Uterus (tissue), 3 donors: ENCODE measurements at regions not wholly inside any gene's neighbourhood (a gene's known extent, or its start where the extent isn't known, plus 50 kb on each side); places are given as distances from the start of the nearest gene placed in this dataset.
A peak's percentile ranks its signal among the peaks of the same experiment; 100 is the strongest.

Experiments used
- DNase-seq, 2 donors: peaks; one replicate each; pipeline ENCODE4 v3.0.0-alpha.2; 2019 to 2020
- H3K27ac ChIP-seq, 2 donors: fragments of 200-600 bp; sonication (generic); 1 replicate in 1 of 2; 2 replicates in 1 of 2; pipeline ENCODE4 v1.5.1; 2016 to 2018
- H3K27me3 ChIP-seq, 2 donors: fragments of 200-600 bp; sonication (generic); one replicate each; pipeline ENCODE4 v1.5.1; 2018 to 2019; ENCODE audit warnings: control low read depth in 1 of 2
- H3K36me3 ChIP-seq, 2 donors: fragments of 200-600 bp; sonication (generic); one replicate each; pipeline ENCODE4 v1.5.1; 2019; ENCODE audit warnings: control low read depth in 1 of 2
- H3K4me1 ChIP-seq, 2 donors: fragments of 200-600 bp; sonication (generic); one replicate each; pipeline ENCODE4 v1.5.1; 2018 to 2019; ENCODE audit warnings: control low read depth in 1 of 2
- H3K4me3 ChIP-seq, 2 donors: fragments of 200-600 bp; sonication (generic); 1 replicate in 1 of 2; 2 replicates in 1 of 2; pipeline ENCODE4 v1.5.1; 2018 to 2019; ENCODE audit warnings: mild to moderate bottlenecking in 1 of 2
- H3K9me3 ChIP-seq, 2 donors: fragments of 200-600 bp; sonication (generic); one replicate each; pipeline ENCODE4 v1.5.1; 2019; ENCODE audit warnings: control low read depth in 1 of 2
- CTCF ChIP-seq, 4 experiments: fragments of 200-600 bp in 2 of 4; fragments of 450-650 bp in 2 of 4; sonication (generic) in 2 of 4; IDR thresholded peaks; one replicate each; pipeline ENCODE4 v1.5.1; 2016 to 2019; ENCODE audit warnings: antibody characterized with exemption in 4 of 4, mild to moderate bottlenecking in 2 of 4, moderate library complexity in 1 of 4
- POLR2A ChIP-seq, 2 donors: fragments of 450-650 bp; IDR thresholded peaks; one replicate each; pipeline ENCODE4 v1.6.1; 2016; ENCODE audit warnings: antibody characterized with exemption in 2 of 2, mild to moderate bottlenecking in 1 of 2, moderate library complexity in 1 of 2
- intact Hi-C: fragments of 100-400 bp; cut with DNase I; formaldehyde crosslinking; loops from one replicate; pipeline ENCODE4 v1.15.1; 2023; ENCODE audit warnings: low total_unique reads
- donor health status: DM: yes; HTN: yes; CAD: no.

DNA sequence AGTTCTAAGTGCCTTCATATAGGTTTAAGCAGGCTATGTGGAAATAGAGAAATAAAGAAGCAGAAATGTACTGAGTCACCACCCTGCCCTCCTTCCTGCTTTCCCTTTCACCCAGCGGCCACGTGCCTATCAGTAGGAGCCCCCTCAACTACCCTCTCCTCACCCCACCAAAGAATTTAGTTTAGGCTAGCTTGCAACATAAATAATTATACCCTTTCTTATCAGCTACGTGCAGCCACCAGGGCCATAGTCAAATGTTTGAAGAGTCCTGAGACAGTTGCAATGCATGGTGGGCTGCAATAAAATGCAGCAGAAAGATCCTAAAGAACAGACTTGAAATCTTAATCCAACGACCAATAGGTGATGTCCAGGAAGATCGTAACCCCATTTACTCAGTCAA lies 101.2 kb downstream of the RTP5 start:
- H3K27me3 ChIP-seq, result no peaks in the 10 kb centered on the region
- H3K4me1 ChIP-seq, result no peaks in the 10 kb centered on the region
- H3K9me3 ChIP-seq, result no peaks in the 10 kb centered on the region
- no peak overlapping the region for H3K27ac ChIP-seq
- intact Hi-C loops, result no loop called here
- no peak for DNase-seq
- TF ChIP-seq POLR2A (IDR thresholded peaks at IDR 0.05) (no peak), CTCF (IDR thresholded peaks at IDR 0.05) (no peak)
- no peak overlapping the region for H3K4me3 ChIP-seq
- no peaks in the 10 kb centered on the region for H3K36me3 ChIP-seq

DNA sequence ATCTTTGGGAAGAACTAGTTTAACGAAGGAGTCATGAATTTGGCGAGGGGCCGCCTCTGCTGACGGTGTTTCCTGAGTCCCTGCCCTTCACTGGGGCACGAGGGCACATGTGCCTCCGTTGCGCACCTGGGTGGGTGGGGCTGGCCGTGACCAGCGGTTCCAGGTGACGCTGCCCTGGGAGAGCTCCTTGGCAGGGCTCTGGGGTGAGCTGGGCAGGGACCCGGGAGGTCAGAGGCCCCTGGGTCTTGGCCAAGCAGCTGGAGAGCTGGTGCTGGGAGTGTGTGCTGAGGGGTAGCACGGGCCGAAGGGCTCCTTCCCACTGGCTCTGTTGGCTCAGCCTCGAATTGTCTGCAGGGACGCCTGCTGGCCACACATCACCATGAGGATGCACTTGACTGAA lies 104.6 kb downstream of the RTP5 start:
- TF ChIP-seq CTCF (IDR thresholded peaks at IDR 0.05), result no peak
- no peak for TF ChIP-seq POLR2A (IDR thresholded peaks at IDR 0.05)
- no peak for DNase-seq

DNA sequence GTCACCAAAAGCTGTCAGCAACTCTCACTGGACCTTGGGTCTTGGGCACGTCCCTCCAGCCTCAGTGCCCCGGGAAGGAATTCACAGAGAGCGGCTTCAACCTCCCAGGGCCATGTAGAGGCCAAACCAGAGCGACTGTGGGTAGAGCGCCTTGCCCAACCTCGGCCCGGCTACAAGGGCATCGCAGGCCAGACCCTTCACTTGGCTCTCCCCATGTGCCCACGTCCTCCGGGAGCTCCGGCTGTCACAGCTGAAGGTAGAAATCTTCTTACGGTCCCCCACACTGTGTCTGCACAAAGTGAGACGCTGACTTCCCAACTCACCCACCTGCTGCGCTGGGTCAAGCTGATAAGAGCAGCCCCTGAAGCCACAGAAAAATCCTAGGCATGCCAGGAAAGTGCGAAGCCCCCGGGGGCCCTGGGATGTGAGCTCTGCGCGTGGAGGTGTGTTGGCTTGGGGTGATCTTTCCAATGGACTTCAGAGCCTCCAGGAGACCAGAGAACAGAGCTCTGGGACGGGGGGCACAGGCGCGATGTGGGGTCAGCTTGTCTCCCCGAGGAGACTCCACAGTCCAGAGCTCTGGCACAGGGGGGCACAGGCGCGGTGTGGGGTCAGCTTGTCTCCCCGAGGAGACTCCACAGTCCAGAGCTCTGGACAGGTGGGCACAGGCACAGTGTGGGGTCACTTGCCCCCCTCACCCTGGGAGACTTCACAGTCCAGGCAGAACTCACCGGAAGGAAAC lies 105.5 kb downstream of the RTP5 start:
- intact Hi-C loops, result no loop called here
- Histone ChIP-seq H3K27ac (no peak overlapping the region), H3K4me3 (no peak overlapping the region), H3K4me1 (no peaks in the 10 kb centered on the region), H3K27me3 (no peaks in the 10 kb centered on the region), H3K36me3 (no peaks in the 10 kb centered on the region), H3K9me3 (no peaks in the 10 kb centered on the region)
- DNase-seq, result peak in 1 of 2 donors; percentile 12
- TF ChIP-seq POLR2A (IDR thresholded peaks at IDR 0.05) (no peak), CTCF (IDR thresholded peaks at IDR 0.05) (no peak)

More for the DNA sequence above, 104.6 kb downstream of the RTP5 start:
- Histone ChIP-seq H3K27me3 (no peaks in the 10 kb centered on the region), H3K36me3 (no peaks in the 10 kb centered on the region), H3K9me3 (no peaks in the 10 kb centered on the region), H3K4me1 (no peaks in the 10 kb centered on the region), H3K4me3 (no peak overlapping the region), H3K27ac (no peak overlapping the region)
- intact Hi-C loops, result no loop called here

- intact Hi-C loops, result no loop called here
- Histone ChIP-seq H3K36me3 (no peaks in the 10 kb centered on the region), H3K27ac (no peak overlapping the region), H3K4me3 (no peak overlapping the region), H3K4me1 (no peaks in the 10 kb centered on the region), H3K27me3 (no peaks in the 10 kb centered on the region), H3K9me3 (no peaks in the 10 kb centered on the region)
- TF ChIP-seq CTCF (IDR thresholded peaks at IDR 0.05) (no peak), POLR2A (IDR thresholded peaks at IDR 0.05) (no peak)
- DNase-seq, result peak in 1 of 2 donors; percentile 24
Observed at GRCh38 chr2:241975593-241976284, 106.2 kb downstream of the RTP5 start.

DNA sequence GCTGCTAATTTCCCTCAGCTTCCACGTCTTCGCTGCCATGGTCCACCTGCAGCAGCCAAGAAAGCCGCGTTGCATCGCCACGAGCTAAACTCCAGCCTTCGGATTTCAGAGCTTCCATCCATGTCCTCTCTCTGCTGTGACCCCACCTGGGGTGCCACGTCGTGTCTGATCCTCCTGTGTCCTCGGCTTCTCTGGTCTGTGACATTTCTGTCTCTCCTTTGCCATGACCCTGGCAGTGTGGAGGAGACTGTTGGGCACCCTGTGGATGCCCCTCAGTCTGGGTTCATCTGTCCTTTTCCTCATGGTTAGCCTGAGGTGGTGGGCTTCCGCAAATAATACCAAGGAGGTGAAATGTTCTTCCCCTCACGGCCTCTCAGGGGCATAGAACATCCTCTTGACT lies 106.8 kb downstream of the RTP5 start:
- H3K36me3 ChIP-seq, result no peaks in the 10 kb centered on the region
- DNase-seq, result no peak
- no peak for TF ChIP-seq POLR2A (IDR thresholded peaks at IDR 0.05)
- TF ChIP-seq CTCF (IDR thresholded peaks at IDR 0.05), result no peak
- intact Hi-C loops, result no loop called here
- H3K4me3 ChIP-seq, result no peak overlapping the region
- H3K27me3 ChIP-seq, result no peaks in the 10 kb centered on the region
- H3K9me3 ChIP-seq, result no peaks in the 10 kb centered on the region
- no peak overlapping the region for H3K27ac ChIP-seq
- H3K4me1 ChIP-seq, result no peaks in the 10 kb centered on the region
